ENCODE measurements at regions not wholly inside any gene's neighbourhood (a gene's known extent, or its start where the extent isn't known, plus 50 kb on each side); places are given as distances from the start of the nearest gene placed in this dataset.

DNA sequence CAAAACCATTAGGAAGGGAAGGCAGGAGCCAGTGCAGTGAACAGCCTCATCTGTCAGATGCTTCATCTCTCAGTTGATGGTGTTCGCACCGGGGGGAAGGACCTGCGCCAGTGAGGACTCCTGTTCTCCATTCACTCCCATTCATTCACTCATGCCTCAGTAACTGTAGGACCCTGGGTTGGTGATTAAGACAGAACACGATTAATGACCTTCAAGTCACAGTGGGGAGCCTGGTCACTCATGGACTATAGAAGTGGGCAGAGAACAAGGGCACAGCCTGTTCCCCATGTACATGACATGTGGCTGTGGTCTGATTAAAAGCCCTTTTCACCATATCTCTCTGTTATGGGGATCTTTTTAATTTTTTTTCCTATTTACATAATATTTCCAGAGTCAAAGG is 113.3 kb downstream of the RPS12 start:
- ATAC-seq, result peak; percentile 53

DNA sequence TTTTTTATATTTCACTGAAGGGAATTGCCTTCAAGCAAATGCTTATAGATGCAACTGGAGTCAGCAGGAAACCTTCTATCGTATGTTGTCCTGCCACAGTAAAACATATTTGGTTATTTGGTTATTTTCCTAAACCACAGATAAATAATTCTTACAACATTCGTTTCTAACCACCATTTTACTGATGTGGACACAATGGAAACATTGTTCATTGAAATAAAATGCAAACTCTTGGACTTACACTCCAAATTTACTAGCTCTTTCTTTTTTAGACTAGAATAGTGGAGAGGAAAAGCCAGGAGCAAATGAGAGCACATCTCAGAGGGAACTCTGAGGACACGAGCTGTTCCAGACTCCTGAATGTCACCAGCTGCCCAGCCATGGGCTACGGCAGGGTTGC is 114.8 kb downstream of the RPS12 start:
- ATAC-seq, result no peak
- Mint-ChIP-seq H3K4me3 (no peak overlapping the region), H3K27me3 (peaks cover 67% of the 10 kb centered on the region), H3K9me3 (no peaks in the 10 kb centered on the region), H3K4me1 (no peaks in the 10 kb centered on the region), H3K27ac (no peak overlapping the region), H3K36me3 (no peaks in the 10 kb centered on the region)

More for the DNA sequence above, 113.3 kb downstream of the RPS12 start:
- Mint-ChIP-seq H3K4me1 (no peaks in the 10 kb centered on the region), H3K4me3 (no peak overlapping the region), H3K9me3 (no peaks in the 10 kb centered on the region), H3K27ac (no peak overlapping the region), H3K27me3 (peaks cover 53% of the 10 kb centered on the region), H3K36me3 (no peaks in the 10 kb centered on the region)

GRCh38 chr6:132931313-132931712 is 116.9 kb downstream of the RPS12 start:
- Mint-ChIP-seq H3K27me3 (peaks cover 68% of the 10 kb centered on the region), H3K9me3 (no peaks in the 10 kb centered on the region), H3K4me3 (no peak overlapping the region), H3K36me3 (no peaks in the 10 kb centered on the region), H3K4me1 (no peaks in the 10 kb centered on the region), H3K27ac (no peak overlapping the region)
- ATAC-seq, result no peak

- H3K4me1 Mint-ChIP-seq, result no peaks in the 10 kb centered on the region
- no peaks in the 10 kb centered on the region for H3K36me3 Mint-ChIP-seq
- no peak overlapping the region for H3K4me3 Mint-ChIP-seq
- no peaks in the 10 kb centered on the region for H3K9me3 Mint-ChIP-seq
- no peak for ATAC-seq
- peaks cover 61% of the 10 kb centered on the region for H3K27me3 Mint-ChIP-seq
- no peak overlapping the region for H3K27ac Mint-ChIP-seq
Observed at GRCh38 chr6:132931936-132932514, 117.7 kb downstream of the RPS12 start.

DNA sequence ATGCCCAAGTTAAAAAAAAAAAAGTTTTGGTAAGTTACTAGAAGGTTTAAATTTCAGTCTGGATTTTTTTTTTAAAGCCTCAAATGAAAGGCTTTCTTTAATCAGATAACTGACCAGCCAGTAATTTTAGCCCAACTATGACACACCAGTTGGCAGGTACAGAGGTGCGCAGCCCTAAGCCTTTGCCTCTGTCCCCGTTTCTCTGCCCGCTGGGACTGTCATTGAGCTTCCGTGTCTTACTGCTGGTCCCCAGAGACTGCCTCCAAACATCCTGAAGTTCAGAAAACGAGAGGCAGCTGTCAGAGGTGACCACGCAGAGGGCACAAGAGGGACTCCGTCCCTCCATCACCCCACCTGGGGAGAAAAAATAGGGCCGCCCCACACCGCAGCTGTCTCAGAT is 118.2 kb downstream of the RPS12 start:
- ATAC-seq, result no peak
- H3K27me3 Mint-ChIP-seq, result peaks cover 55% of the 10 kb centered on the region

DNA sequence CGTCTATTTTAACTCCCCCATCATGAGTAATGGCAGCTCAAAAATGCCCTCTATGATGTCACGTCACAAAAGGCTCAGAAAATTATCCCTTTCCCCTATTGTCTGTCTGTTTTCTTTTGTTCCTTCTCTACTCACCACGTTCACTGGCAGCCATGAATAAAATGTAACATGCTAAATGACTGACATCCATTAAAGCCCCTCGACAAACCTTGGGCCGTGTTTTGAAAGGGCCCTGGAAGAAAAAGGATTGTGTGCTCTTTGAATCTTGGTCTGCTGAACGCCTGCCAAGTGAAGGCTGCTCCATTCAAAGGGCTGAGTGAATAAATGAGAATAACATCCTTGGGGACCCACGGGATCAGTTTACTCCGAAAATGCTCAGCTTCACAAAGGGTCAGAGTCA is 118.7 kb downstream of the RPS12 start:
- Mint-ChIP-seq H3K27me3 (peaks cover 52% of the 10 kb centered on the region), H3K36me3 (no peaks in the 10 kb centered on the region), H3K9me3 (no peaks in the 10 kb centered on the region), H3K27ac (no peak overlapping the region), H3K4me1 (no peaks in the 10 kb centered on the region), H3K4me3 (no peak overlapping the region)
- ATAC-seq, result no peak

More for the DNA sequence above, 118.2 kb downstream of the RPS12 start:
- Mint-ChIP-seq H3K4me1 (no peaks in the 10 kb centered on the region), H3K27ac (no peak overlapping the region), H3K36me3 (no peaks in the 10 kb centered on the region), H3K9me3 (no peaks in the 10 kb centered on the region), H3K4me3 (no peak overlapping the region)

DNA sequence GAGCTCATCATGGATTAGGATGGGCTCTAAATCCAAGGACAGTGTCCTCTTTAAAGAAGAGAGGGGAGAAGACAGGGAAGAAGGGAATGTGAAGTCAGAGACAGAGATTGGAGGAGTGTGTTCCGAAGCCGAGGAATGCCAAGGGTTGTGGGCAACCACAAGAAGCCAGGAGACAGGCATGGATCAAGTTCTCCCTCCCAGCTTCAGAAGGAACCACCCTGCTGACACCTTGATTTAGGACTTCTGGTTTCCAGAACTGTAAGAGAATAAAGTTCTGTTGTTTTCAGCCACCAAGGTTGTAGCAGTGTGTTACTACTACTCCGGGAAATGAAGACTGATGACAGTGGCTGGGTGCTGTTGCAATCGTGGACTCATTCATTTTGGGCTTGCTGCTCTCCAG is 120.1 kb downstream of the RPS12 start:
- Mint-ChIP-seq H3K36me3 (no peaks in the 10 kb centered on the region), H3K4me3 (no peak overlapping the region), H3K27ac (no peak overlapping the region), H3K27me3 (peaks cover 47% of the 10 kb centered on the region), H3K4me1 (no peaks in the 10 kb centered on the region), H3K9me3 (peaks cover 10% of the 10 kb centered on the region)
- ATAC-seq, result no peak

GRCh38 chr6:132936646-132937045 is 122.3 kb downstream of the RPS12 start:
- peaks cover 29% of the 10 kb centered on the region for H3K27me3 Mint-ChIP-seq
- H3K9me3 Mint-ChIP-seq, result peaks cover 10% of the 10 kb centered on the region
- no peak for ATAC-seq
- no peaks in the 10 kb centered on the region for H3K36me3 Mint-ChIP-seq
- no peak overlapping the region for H3K27ac Mint-ChIP-seq
- no peak overlapping the region for H3K4me3 Mint-ChIP-seq
- H3K4me1 Mint-ChIP-seq, result no peaks in the 10 kb centered on the region

- no peaks in the 10 kb centered on the region for H3K4me1 Mint-ChIP-seq
- H3K27me3 Mint-ChIP-seq, result peaks cover 21% of the 10 kb centered on the region
- H3K36me3 Mint-ChIP-seq, result no peaks in the 10 kb centered on the region
- H3K4me3 Mint-ChIP-seq, result no peak overlapping the region
- H3K27ac Mint-ChIP-seq, result no peak overlapping the region
- no peak for ATAC-seq
- H3K9me3 Mint-ChIP-seq, result peaks cover 10% of the 10 kb centered on the region
Observed at GRCh38 chr6:132937466-132937906, 123.1 kb downstream of the RPS12 start.

DNA sequence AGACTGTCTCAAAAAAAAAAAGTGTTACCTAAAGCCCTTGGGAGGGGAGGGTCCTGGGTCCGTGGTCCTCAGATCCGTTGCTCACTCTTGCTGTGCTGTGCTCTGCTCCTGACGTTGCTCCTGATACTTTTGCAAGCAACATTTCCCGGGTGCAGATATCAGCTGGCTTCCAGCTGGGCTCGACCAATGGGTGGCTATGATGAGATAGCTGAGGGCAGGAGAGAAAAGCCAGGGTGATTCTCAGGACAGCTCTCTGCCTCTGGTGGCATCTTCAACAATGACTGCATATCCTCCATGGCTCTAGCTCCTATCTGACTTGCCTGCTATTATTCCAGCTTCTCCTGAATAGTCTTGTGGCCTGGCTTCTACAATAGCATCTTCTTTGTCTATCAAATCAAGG is 134.5 kb downstream of the RPS12 start:
- H3K4me1 Mint-ChIP-seq, result no peaks in the 10 kb centered on the region
- no peaks in the 10 kb centered on the region for H3K36me3 Mint-ChIP-seq
- no peak overlapping the region for H3K4me3 Mint-ChIP-seq
- ATAC-seq, result peak; percentile 27
- peaks cover 14% of the 10 kb centered on the region for H3K27me3 Mint-ChIP-seq
- no peaks in the 10 kb centered on the region for H3K9me3 Mint-ChIP-seq
- H3K27ac Mint-ChIP-seq, result no peak overlapping the region

DNA sequence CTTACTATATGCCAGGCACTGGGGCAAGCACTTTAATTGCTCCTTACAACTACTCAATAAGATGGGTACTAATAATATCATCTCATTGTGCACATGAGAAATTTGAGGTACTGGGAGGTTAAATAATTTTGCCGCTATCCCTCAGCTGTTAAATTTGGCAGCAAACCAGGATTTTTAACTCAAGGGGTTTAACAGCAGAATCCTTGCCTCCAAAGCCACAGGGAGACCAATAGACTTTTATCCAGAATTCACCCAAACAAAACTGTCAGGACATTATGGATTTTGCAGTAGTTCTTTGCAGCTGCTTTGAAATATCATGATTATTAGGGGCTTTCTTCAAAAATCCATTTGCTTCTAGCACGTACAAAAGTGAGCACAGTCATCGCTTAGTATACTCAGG is 136.2 kb downstream of the RPS12 start:
- no peak overlapping the region for H3K4me3 Mint-ChIP-seq
- peaks cover 13% of the 10 kb centered on the region for H3K27me3 Mint-ChIP-seq
- no peak for ATAC-seq

GRCh38 chr6:132952031-132952867 is 137.9 kb downstream of the RPS12 start:
- Mint-ChIP-seq H3K4me3 (no peak overlapping the region), H3K27ac (no peak overlapping the region), H3K9me3 (no peaks in the 10 kb centered on the region), H3K36me3 (no peaks in the 10 kb centered on the region), H3K27me3 (peaks cover 13% of the 10 kb centered on the region), H3K4me1 (no peaks in the 10 kb centered on the region)
- ATAC-seq, result no peak

More for the DNA sequence above, 136.2 kb downstream of the RPS12 start:
- Mint-ChIP-seq H3K4me1 (no peaks in the 10 kb centered on the region), H3K27ac (no peak overlapping the region), H3K36me3 (no peaks in the 10 kb centered on the region), H3K9me3 (no peaks in the 10 kb centered on the region)

DNA sequence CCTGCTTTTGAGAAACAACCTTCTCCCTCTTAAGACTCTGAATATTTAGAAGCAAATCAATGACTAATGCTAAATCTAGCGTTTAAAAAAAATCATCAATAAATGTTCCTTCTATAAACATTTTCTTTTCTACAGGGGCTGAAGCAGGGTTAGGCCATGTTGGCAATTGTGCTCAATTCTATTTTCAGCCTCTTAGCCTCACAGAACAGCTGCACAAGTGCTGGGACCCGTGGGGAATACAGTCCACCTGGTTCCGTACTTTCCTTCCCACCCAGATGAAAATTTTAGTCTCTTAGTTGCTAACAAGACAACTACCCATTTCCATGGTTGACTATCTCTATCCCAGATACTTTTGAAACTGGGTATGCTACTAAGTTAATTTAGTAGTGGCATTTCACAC is 138.6 kb downstream of the RPS12 start:
- Mint-ChIP-seq H3K27me3 (peaks cover 20% of the 10 kb centered on the region), H3K27ac (no peak overlapping the region), H3K4me1 (no peaks in the 10 kb centered on the region), H3K4me3 (no peak overlapping the region), H3K36me3 (no peaks in the 10 kb centered on the region), H3K9me3 (no peaks in the 10 kb centered on the region)
- no peak for ATAC-seq

DNA sequence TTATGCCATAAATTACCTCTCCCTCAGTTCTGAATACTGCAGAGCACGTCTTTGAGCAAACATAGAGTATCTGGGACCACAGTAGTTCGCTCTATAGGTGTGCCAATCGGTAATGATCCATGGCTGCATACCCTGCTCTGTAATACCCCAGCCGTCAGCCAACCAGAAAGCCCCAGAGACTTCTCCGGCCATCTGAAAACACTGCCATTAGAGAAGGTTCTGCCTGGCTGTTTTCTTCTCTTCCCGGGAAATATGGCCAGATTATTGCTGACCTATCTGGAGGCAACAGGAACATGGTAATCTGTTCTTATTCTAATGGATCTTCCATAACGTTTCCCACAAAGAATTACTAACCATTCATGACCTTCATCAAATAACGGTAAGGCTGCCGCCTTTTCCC is 139.9 kb downstream of the RPS12 start:
- no peak for ATAC-seq
- Mint-ChIP-seq H3K27me3 (peaks cover 29% of the 10 kb centered on the region), H3K36me3 (no peaks in the 10 kb centered on the region), H3K4me3 (no peak overlapping the region), H3K4me1 (no peaks in the 10 kb centered on the region), H3K27ac (no peak overlapping the region), H3K9me3 (no peaks in the 10 kb centered on the region)

- H3K9me3 Mint-ChIP-seq, result no peaks in the 10 kb centered on the region
- no peak for ATAC-seq
- H3K27me3 Mint-ChIP-seq, result peaks cover 34% of the 10 kb centered on the region
- H3K4me1 Mint-ChIP-seq, result peaks cover under 1% of the 10 kb centered on the region
- no peak overlapping the region for H3K4me3 Mint-ChIP-seq
- H3K36me3 Mint-ChIP-seq, result no peaks in the 10 kb centered on the region
- no peak overlapping the region for H3K27ac Mint-ChIP-seq
Observed at GRCh38 chr6:132954936-132955335, 140.6 kb downstream of the RPS12 start.

Measured in stimulated activated memory B cell treated with anti-CD40 and anti-IgM and Interleukin-4, amounts not matched to agents 10 μg/mL and 1 μg/mL and 100 μg/mL, for 72 hours (primary cell).